OCI-LY3 (cell line): ENCODE measurements at regions not wholly inside any gene's neighbourhood (a gene's known extent, or its start where the extent isn't known, plus 50 kb on each side); places are given as distances from the start of the nearest gene placed in this dataset.

Source experiments
- CTCF ChIP-seq: fragments of 200-600, 300-600 bp; sonication (generic); IDR thresholded peaks from 2 replicates; pipeline ENCODE4 v1.5.1; 2014; ENCODE audit warnings: antibody characterized with exemption, low read length, low read depth
- EZH2phosphoT487 ChIP-seq: fragments of 200-600 bp; shearing (Covaris generic); IDR thresholded peaks from 2 replicates; pipeline ENCODE4 v1.6.1; 2018; ENCODE audit warnings: antibody characterized with exemption, mixed run types, low read depth

DNA sequence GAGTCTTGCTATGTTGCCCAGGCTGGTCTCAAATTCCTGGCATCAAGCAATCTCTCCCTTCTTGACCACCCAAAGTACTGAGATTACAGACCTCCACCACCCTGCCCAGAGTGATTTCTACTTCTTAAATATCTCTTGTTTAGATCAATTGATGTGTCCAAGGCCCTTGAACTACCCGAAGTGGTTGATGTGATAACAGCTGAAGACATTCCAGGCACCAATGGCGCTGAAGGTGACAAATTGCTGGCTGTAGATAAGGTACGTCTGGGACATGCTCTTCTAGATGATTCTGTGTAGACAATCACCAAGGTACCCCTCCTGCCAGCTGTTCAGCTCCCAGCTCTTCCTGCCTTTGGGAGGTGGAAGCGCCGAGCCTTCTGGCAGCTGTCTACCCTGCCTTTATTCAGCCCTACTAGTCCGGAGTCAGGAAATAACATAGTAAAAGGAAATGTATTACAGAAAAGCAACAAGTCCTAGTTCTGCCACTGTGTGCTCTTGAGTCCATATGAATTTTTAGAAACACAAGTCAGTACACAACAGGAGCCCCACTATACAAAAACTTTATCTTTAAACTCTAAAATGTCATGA lies 61.3 kb upstream of the BZW1 start:
- TF ChIP-seq CTCF (no peak), EZH2phosphoT487 (no peak)
